ENCODE measurements at regions not wholly inside any gene's neighbourhood (a gene's known extent, or its start where the extent isn't known, plus 50 kb on each side); places are given as distances from the start of the nearest gene placed in this dataset. TPM values are rescaled to one million over a fixed set of nuclear protein-coding genes. Genes with fewer than 3 reads are reported as not detected.

DNA sequence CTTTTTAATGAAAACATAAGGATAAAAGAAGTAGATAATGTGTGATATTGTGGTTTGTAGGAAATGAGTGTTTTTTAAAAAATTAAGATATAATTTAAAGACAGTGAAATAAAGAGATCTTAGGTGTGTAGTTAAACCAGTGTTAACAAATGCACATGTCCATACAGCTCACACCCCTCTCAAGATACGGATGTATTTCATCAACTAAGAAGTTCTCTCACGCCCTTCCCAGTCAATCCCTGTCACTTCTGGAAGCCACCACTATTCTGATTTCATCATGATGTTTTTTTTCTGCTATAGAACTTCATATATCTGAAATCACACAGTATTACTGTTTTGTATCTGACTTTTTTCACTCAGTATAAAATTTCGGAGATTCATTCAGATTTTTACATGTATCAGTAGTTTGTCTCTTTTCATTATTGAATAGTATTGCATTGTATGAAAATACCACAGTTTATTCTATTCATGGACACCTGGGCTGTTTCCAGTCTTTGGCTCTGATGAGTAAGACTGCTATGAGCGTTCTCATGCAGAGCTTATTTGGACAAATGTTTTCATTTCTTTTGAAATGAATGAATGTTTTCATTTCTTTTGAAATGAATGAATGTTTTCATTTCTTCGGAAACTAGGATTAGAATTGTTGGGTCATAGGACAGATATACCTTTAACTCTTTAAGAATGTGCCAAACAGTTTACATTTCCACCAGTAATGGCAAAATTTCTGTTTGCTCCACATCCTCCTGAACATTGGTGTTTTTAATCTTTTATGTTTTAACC, 49.7 kb upstream of the ELOVL5 start:
- no peak overlapping the region for H2BK120ac ChIP-seq (ENCODE audit: low read depth, low read length)
- 76% methylated on average over 4 of the region's 5 CpGs for WGBS

More for the DNA sequence above, 49.7 kb upstream of the ELOVL5 start:
- Histone ChIP-seq H4K8ac (ENCODE audit: low read length) (no peak overlapping the region), H2BK5ac (ENCODE audit: low read depth, low read length, poor library complexity, severe bottlenecking) (no peak overlapping the region), H3K79me1 (replicated peaks; ENCODE audit: low read length, poor library complexity, severe bottlenecking) (no peaks in the 10 kb centered on the region), H3K4me1 (ENCODE audit: control insufficient read depth, insufficient read depth, low read depth, low read length) (no peaks in the 10 kb centered on the region), H3K36me3 (ENCODE audit: control insufficient read depth in 1 of 2, insufficient read depth in 2 of 2, low read depth in 1 of 2, low read length in 2 of 2) (no peaks in the 10 kb centered on the region), H3K27ac (ENCODE audit: low read length, poor library complexity, severe bottlenecking) (no peak overlapping the region), H3K9me3 (ENCODE audit: control insufficient read depth, low read length) (no peaks in the 10 kb centered on the region), H3K4ac (ENCODE audit: low read depth in 1 of 2, low read length in 2 of 2) (no peak overlapping the region), H2BK12ac (ENCODE audit: low read length in 2 of 2) (no peak overlapping the region), H3K27me3 (ENCODE audit: control insufficient read depth in 1 of 2, insufficient read depth in 1 of 2, low read length in 2 of 2) (no peaks in the 10 kb centered on the region), H3K9ac (ENCODE audit: low read length) (no peak overlapping the region), H3K18ac (ENCODE audit: low read depth in 1 of 2, low read length in 2 of 2) (no peak overlapping the region), H4K91ac (ENCODE audit: low read length) (no peak overlapping the region), H3K4me2 (ENCODE audit: low read length, poor library complexity, severe bottlenecking) (no peak overlapping the region), H3K23ac (ENCODE audit: low read length in 2 of 2) (no peak overlapping the region), H3K14ac (ENCODE audit: low read length in 2 of 2) (no peak overlapping the region), H2AFZ (ENCODE audit: low read depth, low read length) (no peak overlapping the region), H2AK5ac (ENCODE audit: low read length, severe bottlenecking) (no peak overlapping the region), H2BK15ac (ENCODE audit: low read depth, poor library complexity, severe bottlenecking) (no peak overlapping the region), H3K4me3 (ENCODE audit: insufficient read depth in 1 of 2, low read depth in 1 of 2, low read length in 2 of 2) (no peak overlapping the region)
- DNase-seq, result no peak

Small RNAs in the stretch of these regions (small RNA-seq; reads per million reads assigned to genes)
- gene NANOGP3 (ENCODE audit: low read depth), result not detected

Data from mesenchymal stem cell (in vitro differentiated cells and primary cell).